G401 (cell line): ENCODE measurements at regions not wholly inside any gene's neighbourhood (a gene's known extent, or its start where the extent isn't known, plus 50 kb on each side); places are given as distances from the start of the nearest gene placed in this dataset.

Experiments
- DNase-seq: peaks from one replicate; pipeline ENCODE4 v3.0.0-alpha.2; 2015; ENCODE audit warnings: low spot score
- in situ Hi-C: cut with HindIII; loops from 2 replicates; pipeline ENCODE4 v1.10.0; 2016; ENCODE audit warnings: low sequenced_read_pairs, mixed read lengths

DNA sequence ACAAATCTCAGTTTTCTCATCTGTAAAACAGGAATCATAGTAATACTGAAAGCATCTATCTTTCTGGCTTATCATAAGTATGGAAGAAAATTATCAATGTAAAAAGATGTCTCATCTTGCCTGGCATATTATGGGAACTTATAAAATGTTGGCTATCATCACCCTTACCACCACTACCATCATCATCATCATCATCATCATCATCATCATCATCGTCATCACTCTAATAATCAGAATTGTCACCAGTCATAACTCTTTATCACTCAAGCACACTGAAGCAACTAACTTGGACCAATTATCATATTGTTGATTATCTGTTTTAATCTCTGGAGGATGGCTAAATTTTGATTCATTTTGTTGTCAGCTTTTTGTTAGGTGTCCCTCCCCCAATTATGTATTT lies 825.4 kb downstream of the SORCS3 start:
- DNase-seq = no peak
- in situ Hi-C loops = no loop called here

- in situ Hi-C loops = no loop called here
- DNase-seq = no peak
Observed at GRCh38 chr10:105434970-105435369, 793.9 kb downstream of the SORCS3 start.

DNA sequence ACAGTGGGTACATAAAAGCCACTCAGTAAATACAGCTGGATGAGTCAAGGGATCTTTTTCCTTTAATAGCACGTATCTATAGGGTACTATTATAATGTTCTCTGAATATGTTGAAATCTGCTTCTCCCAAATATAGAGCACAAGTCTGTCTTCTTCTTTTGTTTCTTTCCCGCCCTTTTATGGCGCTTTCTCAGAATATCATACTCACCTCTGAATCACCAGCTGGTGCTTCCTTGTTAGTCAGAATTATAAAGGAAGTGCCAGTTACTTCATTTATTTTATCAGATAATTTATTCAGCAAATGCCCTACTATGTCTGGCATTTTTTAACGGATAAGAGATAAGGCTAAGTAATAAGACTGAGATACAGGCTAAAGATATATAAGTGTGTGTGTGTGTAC lies 772.9 kb downstream of the SORCS3 start:
- in situ Hi-C loops = no loop called here
- DNase-seq = no peak

GRCh38 chr10:105409370-105409769 lies 768.3 kb downstream of the SORCS3 start:
- no peak for DNase-seq
- in situ Hi-C loops = no loop called here

DNA sequence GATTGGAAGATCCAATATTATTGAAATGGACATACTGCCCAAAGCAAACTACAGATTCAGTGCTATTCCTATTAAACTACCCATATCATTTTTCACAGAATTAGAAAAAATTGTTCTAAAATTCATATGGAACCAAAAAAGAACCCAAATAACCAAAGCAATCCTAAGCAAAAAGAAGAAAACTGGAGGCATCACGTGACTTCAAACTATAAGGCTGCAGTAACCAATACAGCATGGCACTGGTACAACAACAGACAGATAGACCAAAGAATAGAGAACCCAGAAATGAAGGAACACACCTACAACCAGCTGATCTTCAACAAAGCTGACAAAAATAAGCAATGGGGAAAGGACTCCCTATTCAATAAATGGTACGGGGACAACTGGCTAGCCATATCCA lies 765.4 kb downstream of the SORCS3 start:
- DNase-seq = no peak
- in situ Hi-C loops = no loop called here

DNA sequence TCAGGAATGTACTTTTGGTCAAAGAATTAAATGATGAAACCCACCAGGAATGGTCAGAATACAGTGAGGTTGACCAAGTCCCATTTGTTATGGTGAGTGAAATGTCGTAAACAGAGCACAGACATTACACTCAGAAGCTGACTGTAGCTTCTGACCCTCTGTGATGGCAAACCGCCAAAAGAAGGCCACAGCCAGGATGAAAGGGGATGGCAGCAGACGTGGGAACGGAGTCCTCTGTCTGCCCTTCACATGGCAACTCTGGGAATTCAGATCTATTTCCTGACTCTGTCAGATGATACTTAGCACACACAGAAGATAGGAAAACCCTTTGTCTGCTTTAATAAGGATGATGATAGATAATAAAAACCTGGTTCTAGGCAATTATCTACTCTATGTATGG lies 757.1 kb downstream of the SORCS3 start:
- in situ Hi-C loops = no loop called here
- no peak for DNase-seq

DNA sequence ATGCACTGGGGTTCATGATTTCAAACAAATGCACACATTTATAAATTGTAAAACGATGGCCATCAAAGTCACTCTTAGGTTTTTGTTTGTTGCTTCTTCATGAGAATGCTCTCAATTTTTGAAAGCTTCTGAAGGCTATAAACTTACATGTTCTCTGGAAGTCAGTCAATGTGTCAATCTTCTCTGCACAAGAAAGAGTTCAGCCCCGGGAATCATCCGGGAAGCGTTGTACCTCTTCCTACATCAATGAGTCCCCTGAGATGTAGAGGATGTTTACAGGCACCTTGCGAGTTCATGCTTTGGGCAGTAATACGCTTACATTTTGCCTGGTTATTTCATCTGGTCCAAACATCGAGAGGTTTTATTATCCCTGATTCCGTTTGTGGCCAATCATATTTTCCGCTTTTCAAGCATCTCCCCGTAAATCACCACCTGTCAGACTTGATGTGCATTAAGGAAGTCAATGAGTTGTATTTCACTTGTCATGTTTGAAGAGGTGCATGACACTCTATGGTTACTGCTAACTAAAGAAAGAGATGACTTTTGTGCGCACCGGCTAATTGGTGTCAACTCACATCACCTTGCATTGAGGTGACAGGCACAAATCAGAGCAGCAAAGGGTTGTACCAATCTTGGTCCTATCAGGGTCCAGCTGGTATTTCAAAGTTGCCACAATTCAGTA lies 750.7 kb downstream of the SORCS3 start:
- in situ Hi-C loops = no loop called here
- no peak for DNase-seq

DNA sequence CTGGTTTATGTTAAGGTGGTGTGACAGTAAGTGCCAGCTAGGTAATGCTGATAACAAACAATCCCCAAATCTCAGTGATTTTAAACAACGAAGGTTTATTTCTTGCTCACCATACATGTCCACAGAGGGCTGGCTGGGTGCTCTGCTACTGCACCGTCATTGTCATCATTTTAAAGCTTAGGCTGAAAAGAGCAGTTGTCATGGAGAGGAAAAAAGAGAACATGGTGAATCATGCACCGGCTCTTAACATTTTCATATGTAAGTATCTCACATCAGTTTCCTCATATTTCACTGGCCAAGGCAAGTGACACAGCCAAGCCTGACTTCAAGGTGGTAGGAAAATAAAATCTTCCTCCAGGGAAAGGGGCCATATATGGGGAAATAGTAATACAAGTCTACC lies 746.9 kb downstream of the SORCS3 start:
- in situ Hi-C loops = no loop called here
- no peak for DNase-seq

- DNase-seq = no peak
- in situ Hi-C loops = no loop called here
Observed at GRCh38 chr10:105383978-105384377, 742.9 kb downstream of the SORCS3 start.

GRCh38 chr10:105370692-105371091 lies 729.6 kb downstream of the SORCS3 start:
- no peak for DNase-seq
- in situ Hi-C loops = no loop called here

GRCh38 chr10:105359708-105360107 lies 718.6 kb downstream of the SORCS3 start:
- in situ Hi-C loops = no loop called here
- no peak for DNase-seq

- no peak for DNase-seq
- in situ Hi-C loops = no loop called here
Observed at GRCh38 chr10:105358911-105359310, 717.8 kb downstream of the SORCS3 start.

DNA sequence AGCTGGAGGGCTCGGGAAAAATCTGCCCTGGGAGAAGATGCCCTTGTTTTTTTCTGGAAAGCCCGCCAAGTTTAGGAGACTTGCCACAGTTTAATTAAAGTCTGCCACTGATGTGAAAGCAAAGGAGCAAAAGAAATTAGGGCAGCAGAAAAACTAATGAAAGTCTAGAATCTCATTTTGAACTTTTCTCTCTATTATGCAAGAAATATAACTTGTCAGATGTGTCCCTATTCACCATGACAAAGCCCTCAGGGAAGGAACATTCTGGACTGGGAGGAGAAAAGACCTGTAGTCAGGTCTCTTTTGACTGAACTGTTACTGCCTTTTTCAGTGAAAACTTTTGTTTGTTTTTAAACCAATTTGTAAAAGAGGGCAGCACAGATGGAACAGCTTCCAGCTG lies 715.5 kb downstream of the SORCS3 start:
- peak; percentile 34 for DNase-seq
- in situ Hi-C loops = no loop called here

DNA sequence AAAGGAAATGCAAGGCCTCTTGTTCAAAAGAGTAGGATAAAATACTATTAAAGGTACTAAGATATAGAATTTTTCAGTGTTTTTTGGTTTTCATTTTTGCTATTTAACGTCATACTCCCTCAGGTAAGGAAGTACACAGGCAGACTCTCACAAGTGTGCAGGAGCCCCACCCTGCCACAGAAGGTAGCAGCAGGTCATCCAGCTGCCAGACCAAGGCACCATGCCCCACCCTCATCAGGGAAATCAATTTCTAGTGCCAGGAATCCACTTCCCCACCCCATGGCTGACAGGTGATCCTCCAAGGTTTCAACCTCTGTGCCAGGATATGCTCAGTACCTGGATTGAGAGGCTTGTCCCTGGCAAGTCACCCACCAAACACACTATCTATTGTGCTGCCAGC lies 712.9 kb downstream of the SORCS3 start:
- DNase-seq = no peak
- in situ Hi-C loops = no loop called here

DNA sequence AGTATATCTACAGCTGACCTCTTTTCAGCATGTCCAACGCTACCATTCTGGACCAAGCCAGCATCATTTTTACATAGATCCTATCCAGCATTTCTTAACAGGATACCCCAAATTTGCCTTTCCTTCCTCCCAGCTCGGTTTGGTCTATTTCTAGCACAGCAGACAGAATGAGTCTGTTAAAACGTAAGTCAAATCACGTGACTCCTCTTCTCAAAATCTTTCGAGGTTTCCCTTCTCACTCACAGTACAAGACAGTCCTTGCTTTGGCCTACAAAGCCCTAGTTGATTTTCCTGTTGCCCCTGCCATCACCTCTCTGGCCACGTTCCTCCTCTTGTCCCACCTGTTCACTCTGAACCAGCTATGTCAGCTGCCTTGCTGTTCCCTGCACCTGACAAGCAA lies 711.7 kb downstream of the SORCS3 start:
- in situ Hi-C loops = no loop called here
- no peak for DNase-seq

DNA sequence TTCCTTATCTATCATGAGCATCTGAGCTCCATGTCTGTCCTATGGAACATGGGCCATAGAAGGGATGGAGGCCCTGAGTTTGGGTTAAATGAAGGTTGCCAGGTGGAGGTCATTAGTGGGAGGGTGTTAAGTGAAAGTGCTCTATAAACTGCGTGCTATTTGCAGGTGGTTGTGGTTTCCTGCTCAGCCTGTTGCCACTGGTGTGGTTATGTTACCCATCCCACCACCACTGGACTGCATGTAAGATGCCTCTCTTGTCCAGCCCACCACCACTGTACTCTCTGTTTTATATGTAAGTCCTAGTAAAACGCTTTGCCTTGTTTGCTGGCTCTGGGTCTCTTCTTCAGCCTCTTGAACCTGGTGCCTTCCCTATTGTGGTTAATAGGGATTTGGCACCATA lies 711.2 kb downstream of the SORCS3 start:
- no peak for DNase-seq
- in situ Hi-C loops = no loop called here

DNA sequence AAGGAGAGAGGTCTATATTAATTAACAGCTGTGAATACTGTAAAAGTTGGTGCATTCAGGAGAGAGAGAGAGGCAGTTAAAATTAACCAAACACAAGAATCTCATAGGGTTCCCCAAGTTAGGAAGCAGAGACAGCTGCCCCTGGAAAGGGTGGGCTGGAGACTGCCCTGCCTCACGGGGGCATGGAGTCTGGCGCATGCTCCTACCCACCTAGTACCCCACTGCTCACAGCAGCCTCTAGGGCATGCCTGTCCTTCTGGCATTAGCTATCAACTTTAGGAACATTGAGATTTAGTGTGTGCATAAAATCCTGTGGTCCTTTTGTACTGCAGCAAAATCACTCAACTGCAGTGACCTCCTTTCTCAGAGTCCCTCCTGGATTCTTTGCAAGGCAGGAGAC lies 710.1 kb downstream of the SORCS3 start:
- no peak for DNase-seq
- in situ Hi-C loops = no loop called here

DNA sequence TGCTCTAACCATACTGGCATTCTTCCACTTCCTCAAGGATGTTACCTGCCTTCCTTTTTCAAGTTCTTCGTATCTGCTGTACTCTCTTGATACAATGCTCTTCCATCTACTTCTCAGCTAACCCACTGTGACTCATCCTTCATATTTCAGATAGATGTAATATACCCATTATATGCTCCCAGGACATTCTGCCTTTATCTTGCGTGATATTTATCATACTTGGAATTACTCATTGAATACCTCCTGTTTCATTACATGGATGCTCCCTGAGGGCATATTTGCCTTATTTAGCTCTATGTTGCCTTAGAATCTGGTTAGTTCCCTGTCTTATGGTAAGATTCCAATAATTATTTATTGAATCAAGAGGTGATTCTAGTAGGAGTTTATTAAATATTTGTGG lies 706.4 kb downstream of the SORCS3 start:
- DNase-seq = no peak
- in situ Hi-C loops = no loop called here

DNA sequence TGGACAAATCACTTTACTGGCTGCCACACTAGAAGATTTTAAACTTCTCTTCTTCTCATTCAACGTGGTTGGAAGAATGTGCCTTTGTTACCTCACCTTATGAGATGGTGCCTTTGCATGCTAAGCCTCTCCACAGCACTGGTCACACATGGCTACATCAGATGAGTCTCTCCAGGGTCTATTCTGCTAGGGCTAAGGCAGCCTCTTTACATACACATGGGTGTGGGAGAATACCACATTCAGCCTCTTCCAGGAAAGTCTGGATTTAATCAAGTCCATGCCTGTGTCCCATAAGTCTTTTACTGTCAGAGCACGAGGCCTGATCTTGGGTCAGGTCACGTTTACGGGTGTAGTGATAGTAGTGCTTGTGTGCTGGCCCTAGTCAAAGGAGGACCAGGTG lies 701.5 kb downstream of the SORCS3 start:
- in situ Hi-C loops = no loop called here
- no peak for DNase-seq

GRCh38 chr10:105339669-105340068 lies 698.6 kb downstream of the SORCS3 start:
- DNase-seq = no peak
- in situ Hi-C loops = no loop called here

DNA sequence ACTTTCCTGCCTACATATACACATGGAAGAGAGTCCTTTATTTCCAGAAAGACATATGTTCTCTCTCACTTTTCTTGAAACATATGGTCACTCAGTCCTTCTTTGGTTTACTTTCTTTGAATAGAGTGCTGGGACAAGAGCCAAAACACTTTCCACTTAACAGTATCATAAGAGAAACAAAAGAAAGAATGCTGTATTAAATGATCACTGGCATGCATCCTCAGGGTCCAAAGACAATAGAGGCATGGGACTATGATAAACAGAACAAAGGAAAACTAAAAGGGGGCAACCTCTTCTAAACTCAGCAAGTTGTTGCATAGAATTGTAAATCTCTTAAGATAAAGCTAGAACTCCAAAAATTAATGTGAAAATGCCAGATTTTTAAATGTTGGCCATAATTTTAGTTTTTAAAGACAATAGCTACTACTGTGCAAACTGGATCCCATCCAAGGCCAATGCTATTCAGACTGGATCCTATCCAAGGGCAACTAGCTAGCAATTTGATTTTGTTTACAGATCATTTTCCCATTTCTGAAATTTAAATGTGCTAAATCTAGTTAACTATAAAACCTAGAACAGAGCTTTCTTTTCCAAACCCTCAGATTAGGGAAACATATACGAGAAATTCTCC lies 687.5 kb downstream of the SORCS3 start:
- in situ Hi-C loops = no loop called here
- no peak for DNase-seq
